ENCODE measurements at regions not wholly inside any gene's neighbourhood (a gene's known extent, or its start where the extent isn't known, plus 50 kb on each side); places are given as distances from the start of the nearest gene placed in this dataset.

- Mint-ChIP-seq H3K4me1 (ENCODE audit: low read depth) (no peaks in the 10 kb centered on the region), H3K4me3 (ENCODE audit: unreplicated experiment) (no peak overlapping the region), H3K27ac (ENCODE audit: unreplicated experiment) (no peak overlapping the region), H3K27me3 (ENCODE audit: low read depth) (peaks cover 7% of the 10 kb centered on the region), H3K9me3 (ENCODE audit: low read depth) (peaks cover 3% of the 10 kb centered on the region), H3K36me3 (ENCODE audit: low read depth) (no peaks in the 10 kb centered on the region)
- DNase-seq (ENCODE audit: low spot score): no peak
- no peak for TF ChIP-seq CTCF (IDR thresholded peaks at IDR 0.05)
Observed at GRCh38 chr16:7088711-7089110, 243.9 kb upstream of the RBFOX1 start.

DNA sequence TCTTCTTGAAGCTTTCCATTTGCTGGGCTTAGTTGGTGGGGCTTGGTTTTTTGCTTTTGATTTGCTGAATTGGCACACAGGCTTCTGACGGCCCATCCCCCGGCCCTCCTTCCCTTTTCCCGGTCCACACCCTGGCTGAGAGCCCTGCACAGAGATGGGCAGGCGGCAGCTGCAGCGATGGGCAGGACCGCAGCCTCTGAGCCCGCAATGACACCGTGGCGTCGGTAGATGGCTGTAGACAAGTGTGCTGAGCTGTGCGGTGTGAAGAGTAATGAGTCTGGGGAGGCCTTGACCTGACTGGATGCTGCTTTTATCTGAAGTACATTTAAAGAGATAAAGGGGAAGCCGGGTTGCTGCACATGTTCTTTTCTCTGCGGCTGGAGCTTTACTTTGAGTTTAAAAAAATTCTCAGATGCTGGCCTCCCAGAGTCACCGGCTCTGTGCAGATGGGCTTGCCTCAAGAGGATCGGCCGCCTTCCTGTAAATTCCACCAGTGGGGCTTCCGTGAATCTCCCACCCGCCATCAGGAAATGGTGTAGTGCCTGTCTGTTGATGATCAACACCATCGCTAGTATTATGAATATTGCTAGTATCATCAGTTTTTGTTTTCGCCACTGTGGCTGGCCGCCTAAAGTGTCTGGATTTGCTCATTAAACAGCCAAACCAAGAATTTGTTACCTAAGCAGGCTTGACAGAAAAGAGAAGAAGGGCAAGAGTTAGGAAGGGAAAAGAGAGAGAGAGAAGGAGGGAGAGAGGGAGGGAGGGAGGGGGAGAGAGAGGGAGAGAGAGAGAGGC lies 245.6 kb upstream of the RBFOX1 start:
- Mint-ChIP-seq H3K27me3 (ENCODE audit: low read depth) (peaks cover 7% of the 10 kb centered on the region), H3K36me3 (ENCODE audit: low read depth) (no peaks in the 10 kb centered on the region), H3K27ac (ENCODE audit: unreplicated experiment) (no peak overlapping the region), H3K4me1 (ENCODE audit: low read depth) (no peaks in the 10 kb centered on the region), H3K9me3 (ENCODE audit: low read depth) (no peaks in the 10 kb centered on the region), H3K4me3 (ENCODE audit: unreplicated experiment) (no peak overlapping the region)
- no peak for TF ChIP-seq CTCF (IDR thresholded peaks at IDR 0.05)
- no peak for DNase-seq (ENCODE audit: low spot score)

DNA sequence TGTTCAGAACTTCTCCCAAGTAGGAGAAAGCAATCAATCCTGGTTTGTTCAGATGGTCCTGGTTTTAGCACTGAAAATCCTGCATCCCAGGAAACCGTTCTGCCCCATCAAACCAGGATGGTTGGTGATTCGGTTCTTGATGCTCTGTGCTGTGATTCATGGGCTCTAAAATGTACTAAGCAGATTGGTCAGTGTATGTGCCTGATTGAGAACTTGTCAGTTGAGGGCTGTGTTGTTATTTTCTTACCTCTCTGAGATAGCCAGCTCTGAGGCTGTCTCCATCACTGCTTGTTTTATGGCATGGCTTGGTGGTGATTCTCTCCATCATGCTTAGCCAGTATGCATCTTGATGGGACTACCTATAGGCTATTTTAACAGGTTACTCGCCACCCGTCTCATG lies 246.9 kb upstream of the RBFOX1 start:
- H3K27me3 Mint-ChIP-seq (ENCODE audit: low read depth): peaks cover 7% of the 10 kb centered on the region
- no peak for TF ChIP-seq CTCF (IDR thresholded peaks at IDR 0.05)
- no peak for DNase-seq (ENCODE audit: low spot score)
- no peak overlapping the region for H3K4me3 Mint-ChIP-seq (ENCODE audit: unreplicated experiment)
- H3K4me1 Mint-ChIP-seq (ENCODE audit: low read depth): no peaks in the 10 kb centered on the region
- no peak overlapping the region for H3K27ac Mint-ChIP-seq (ENCODE audit: unreplicated experiment)
- H3K36me3 Mint-ChIP-seq (ENCODE audit: low read depth): no peaks in the 10 kb centered on the region
- H3K9me3 Mint-ChIP-seq (ENCODE audit: low read depth): peaks cover 2% of the 10 kb centered on the region

- Mint-ChIP-seq H3K27ac (ENCODE audit: unreplicated experiment) (no peak overlapping the region), H3K4me1 (ENCODE audit: low read depth) (no peaks in the 10 kb centered on the region), H3K36me3 (ENCODE audit: low read depth) (no peaks in the 10 kb centered on the region), H3K4me3 (ENCODE audit: unreplicated experiment) (no peak overlapping the region), H3K27me3 (ENCODE audit: low read depth) (peaks cover 5% of the 10 kb centered on the region), H3K9me3 (ENCODE audit: low read depth) (peaks cover 6% of the 10 kb centered on the region)
- no peak for DNase-seq (ENCODE audit: low spot score)
- no peak for TF ChIP-seq CTCF (IDR thresholded peaks at IDR 0.05)
Observed at GRCh38 chr16:7083096-7083495, 249.5 kb upstream of the RBFOX1 start.

- H3K4me1 Mint-ChIP-seq (ENCODE audit: low read depth): no peaks in the 10 kb centered on the region
- peaks cover 21% of the 10 kb centered on the region for H3K9me3 Mint-ChIP-seq (ENCODE audit: low read depth)
- no peak overlapping the region for H3K4me3 Mint-ChIP-seq (ENCODE audit: unreplicated experiment)
- no peak for DNase-seq (ENCODE audit: low spot score)
- H3K36me3 Mint-ChIP-seq (ENCODE audit: low read depth): no peaks in the 10 kb centered on the region
- no peak for TF ChIP-seq CTCF (IDR thresholded peaks at IDR 0.05)
- H3K27ac Mint-ChIP-seq (ENCODE audit: unreplicated experiment): no peak overlapping the region
- no peaks in the 10 kb centered on the region for H3K27me3 Mint-ChIP-seq (ENCODE audit: low read depth)
Observed at GRCh38 chr16:7077636-7078035, 255.0 kb upstream of the RBFOX1 start.

All from chondrocyte (in vitro differentiated cells).